ENCODE measurements at regions not wholly inside any gene's neighbourhood (a gene's known extent, or its start where the extent isn't known, plus 50 kb on each side); places are given as distances from the start of the nearest gene placed in this dataset.

DNA sequence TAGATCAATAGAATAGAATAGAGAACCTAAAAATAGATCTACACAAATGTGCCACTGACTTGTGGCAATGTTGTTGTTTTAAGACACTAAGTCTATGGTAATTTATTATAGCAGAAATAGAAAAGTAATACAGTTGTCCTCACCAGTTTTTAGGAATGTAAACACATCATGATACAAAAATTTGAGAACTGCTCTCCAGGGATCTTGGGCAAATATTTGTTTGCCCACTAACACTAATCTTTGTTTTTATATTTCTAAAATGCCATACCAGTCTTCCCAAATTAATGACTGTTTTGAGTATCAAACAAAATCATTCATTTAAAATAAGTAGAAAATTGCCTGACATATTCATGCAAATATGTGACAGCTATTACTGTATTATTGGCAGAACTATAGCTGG is 297.6 kb downstream of the BRINP1 start:
- Histone ChIP-seq H3K27me3 (ENCODE audit: insufficient read depth, insufficient read length) (no peaks in the 10 kb centered on the region), H3K36me3 (ENCODE audit: insufficient read depth, insufficient read length, low read length) (no peaks in the 10 kb centered on the region), H3K9me3 (ENCODE audit: insufficient read depth, low read length) (no peaks in the 10 kb centered on the region), H3K4me1 (ENCODE audit: insufficient read depth, insufficient read length) (no peaks in the 10 kb centered on the region), H3K9ac (ENCODE audit: insufficient read length, low read depth) (no peak overlapping the region), H3K4me3 (ENCODE audit: insufficient read length, low read depth) (no peak overlapping the region)
- no peak for DNase-seq (ENCODE audit: low read depth, low spot score)
- no peak for TF ChIP-seq YY1 (IDR thresholded peaks at IDR 0.05; ENCODE audit: insufficient read depth, insufficient read length)
- no peak for TF ChIP-seq SUZ12 (IDR thresholded peaks at IDR 0.05; ENCODE audit: extremely low read depth, insufficient read depth, insufficient read length)
- no peak for TF ChIP-seq ZNF274 (IDR thresholded peaks at IDR 0.05; ENCODE audit: low read depth, low read length)

GRCh38 chr9:119074017-119074416 is 295.2 kb downstream of the BRINP1 start:
- Histone ChIP-seq H3K36me3 (ENCODE audit: insufficient read depth, insufficient read length, low read length) (no peaks in the 10 kb centered on the region), H3K4me1 (ENCODE audit: insufficient read depth, insufficient read length) (peaks cover 3% of the 10 kb centered on the region), H3K9ac (ENCODE audit: insufficient read length, low read depth) (no peak overlapping the region), H3K4me3 (ENCODE audit: insufficient read length, low read depth) (no peak overlapping the region), H3K27me3 (ENCODE audit: insufficient read depth, insufficient read length) (no peaks in the 10 kb centered on the region), H3K9me3 (ENCODE audit: insufficient read depth, low read length) (no peaks in the 10 kb centered on the region)
- DNase-seq (ENCODE audit: low read depth, low spot score): no peak
- TF ChIP-seq ZNF274 (IDR thresholded peaks at IDR 0.05; ENCODE audit: low read depth, low read length) (no peak), YY1 (IDR thresholded peaks at IDR 0.05; ENCODE audit: insufficient read depth, insufficient read length) (no peak), SUZ12 (IDR thresholded peaks at IDR 0.05; ENCODE audit: extremely low read depth, insufficient read depth, insufficient read length) (no peak)

DNA sequence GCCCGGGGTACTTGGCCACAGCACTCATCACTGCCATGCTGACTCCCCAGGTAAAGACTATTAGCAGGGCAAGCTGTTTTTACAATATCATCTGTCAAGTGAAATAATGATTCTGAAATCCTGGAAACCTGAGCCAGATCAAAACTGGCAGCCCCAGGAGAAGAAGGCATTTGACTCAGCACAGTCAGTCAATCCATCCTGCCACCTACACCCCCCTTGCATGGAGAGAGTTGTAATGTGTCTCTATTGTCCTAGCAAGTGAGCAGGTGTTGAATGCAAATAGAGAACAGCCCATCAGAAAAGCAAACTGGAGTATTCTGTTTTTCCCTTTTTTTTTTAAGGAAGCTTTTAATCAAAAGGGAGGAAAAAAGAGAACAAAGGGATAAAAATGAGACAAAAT is 291.2 kb downstream of the BRINP1 start:
- no peak for TF ChIP-seq YY1 (IDR thresholded peaks at IDR 0.05; ENCODE audit: insufficient read depth, insufficient read length)
- no peak for TF ChIP-seq SUZ12 (IDR thresholded peaks at IDR 0.05; ENCODE audit: extremely low read depth, insufficient read depth, insufficient read length)
- TF ChIP-seq ZNF274 (IDR thresholded peaks at IDR 0.05; ENCODE audit: low read depth, low read length): no peak

GRCh38 chr9:119083673-119084072 is 285.6 kb downstream of the BRINP1 start:
- Histone ChIP-seq H3K36me3 (ENCODE audit: insufficient read depth, insufficient read length, low read length) (no peaks in the 10 kb centered on the region), H3K9me3 (ENCODE audit: insufficient read depth, low read length) (no peaks in the 10 kb centered on the region), H3K9ac (ENCODE audit: insufficient read length, low read depth) (no peak overlapping the region), H3K4me1 (ENCODE audit: insufficient read depth, insufficient read length) (peaks cover 3% of the 10 kb centered on the region), H3K4me3 (ENCODE audit: insufficient read length, low read depth) (no peak overlapping the region), H3K27me3 (ENCODE audit: insufficient read depth, insufficient read length) (no peaks in the 10 kb centered on the region)
- DNase-seq (ENCODE audit: low read depth, low spot score): no peak
- no peak for TF ChIP-seq YY1 (IDR thresholded peaks at IDR 0.05; ENCODE audit: insufficient read depth, insufficient read length)
- no peak for TF ChIP-seq ZNF274 (IDR thresholded peaks at IDR 0.05; ENCODE audit: low read depth, low read length)
- no peak for TF ChIP-seq SUZ12 (IDR thresholded peaks at IDR 0.05; ENCODE audit: extremely low read depth, insufficient read depth, insufficient read length)

More for the DNA sequence above, 291.2 kb downstream of the BRINP1 start:
- Histone ChIP-seq H3K9ac (ENCODE audit: insufficient read length, low read depth) (no peak overlapping the region), H3K27me3 (ENCODE audit: insufficient read depth, insufficient read length) (no peaks in the 10 kb centered on the region), H3K36me3 (ENCODE audit: insufficient read depth, insufficient read length, low read length) (no peaks in the 10 kb centered on the region), H3K4me1 (ENCODE audit: insufficient read depth, insufficient read length) (peaks cover 3% of the 10 kb centered on the region), H3K4me3 (ENCODE audit: insufficient read length, low read depth) (no peak overlapping the region), H3K9me3 (ENCODE audit: insufficient read depth, low read length) (no peaks in the 10 kb centered on the region)
- peak; percentile 20 for DNase-seq (ENCODE audit: low read depth, low spot score)

DNA sequence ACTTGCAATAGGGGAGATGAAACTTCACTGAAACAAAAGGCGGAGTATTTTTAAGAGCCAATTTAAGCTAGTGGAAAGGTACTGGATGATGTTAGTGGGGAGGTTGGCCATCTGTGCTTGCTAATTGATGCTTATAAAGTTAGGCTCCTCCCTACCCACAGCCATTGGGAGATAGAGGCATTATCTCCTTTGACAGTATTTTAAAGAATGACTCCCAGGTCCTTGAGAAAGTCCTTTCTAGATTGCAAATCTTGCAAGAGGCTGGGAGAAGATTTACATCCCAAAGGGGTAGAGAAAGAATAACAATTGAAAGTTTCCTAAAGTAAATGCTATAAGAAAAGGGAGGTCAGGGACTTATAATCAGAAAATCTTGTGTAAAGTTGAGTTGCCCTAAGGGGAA is 282.6 kb downstream of the BRINP1 start:
- DNase-seq (ENCODE audit: low read depth, low spot score): peak; percentile 60

GRCh38 chr9:119088002-119088547 is 281.2 kb downstream of the BRINP1 start:
- Histone ChIP-seq H3K27me3 (ENCODE audit: insufficient read depth, insufficient read length) (no peaks in the 10 kb centered on the region), H3K9me3 (ENCODE audit: insufficient read depth, low read length) (no peaks in the 10 kb centered on the region), H3K4me1 (ENCODE audit: insufficient read depth, insufficient read length) (peaks cover 3% of the 10 kb centered on the region), H3K9ac (ENCODE audit: insufficient read length, low read depth) (no peak overlapping the region), H3K36me3 (ENCODE audit: insufficient read depth, insufficient read length, low read length) (no peaks in the 10 kb centered on the region), H3K4me3 (ENCODE audit: insufficient read length, low read depth) (no peak overlapping the region)
- TF ChIP-seq SUZ12 (IDR thresholded peaks at IDR 0.05; ENCODE audit: extremely low read depth, insufficient read depth, insufficient read length) (no peak), YY1 (IDR thresholded peaks at IDR 0.05; ENCODE audit: insufficient read depth, insufficient read length) (no peak), ZNF274 (IDR thresholded peaks at IDR 0.05; ENCODE audit: low read depth, low read length) (no peak)
- no peak for DNase-seq (ENCODE audit: low read depth, low spot score)

More for the DNA sequence above, 282.6 kb downstream of the BRINP1 start:
- H3K27me3 ChIP-seq (ENCODE audit: insufficient read depth, insufficient read length): no peaks in the 10 kb centered on the region
- peaks cover 3% of the 10 kb centered on the region for H3K4me1 ChIP-seq (ENCODE audit: insufficient read depth, insufficient read length)
- TF ChIP-seq YY1 (IDR thresholded peaks at IDR 0.05; ENCODE audit: insufficient read depth, insufficient read length) (no peak), SUZ12 (IDR thresholded peaks at IDR 0.05; ENCODE audit: extremely low read depth, insufficient read depth, insufficient read length) (no peak), ZNF274 (IDR thresholded peaks at IDR 0.05; ENCODE audit: low read depth, low read length) (no peak)
- no peaks in the 10 kb centered on the region for H3K9me3 ChIP-seq (ENCODE audit: insufficient read depth, low read length)
- no peak overlapping the region for H3K9ac ChIP-seq (ENCODE audit: insufficient read length, low read depth)
- H3K36me3 ChIP-seq (ENCODE audit: insufficient read depth, insufficient read length, low read length): no peaks in the 10 kb centered on the region
- H3K4me3 ChIP-seq (ENCODE audit: insufficient read length, low read depth): no peak overlapping the region

DNA sequence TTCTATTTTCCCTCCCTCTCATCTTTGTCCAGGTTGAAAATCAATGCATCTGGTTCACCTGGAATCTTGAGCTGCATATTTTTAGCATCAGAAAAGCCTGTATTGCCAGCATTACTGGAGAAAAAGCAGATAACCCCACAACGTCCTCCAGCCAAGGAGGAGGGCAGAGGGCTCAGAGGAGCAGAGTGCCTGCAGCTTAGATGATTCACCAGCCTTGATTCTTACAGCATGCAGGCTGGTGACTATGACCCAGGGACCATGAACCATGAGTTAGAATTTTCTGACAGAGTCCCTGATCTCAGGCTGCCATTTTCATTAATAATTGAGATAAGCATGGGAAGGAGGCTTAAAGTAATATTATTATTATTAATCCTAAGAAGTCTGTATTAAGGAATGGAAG is 278.2 kb downstream of the BRINP1 start:
- Histone ChIP-seq H3K9ac (ENCODE audit: insufficient read length, low read depth) (no peak overlapping the region), H3K4me3 (ENCODE audit: insufficient read length, low read depth) (no peak overlapping the region), H3K4me1 (ENCODE audit: insufficient read depth, insufficient read length) (peaks cover 3% of the 10 kb centered on the region), H3K9me3 (ENCODE audit: insufficient read depth, low read length) (no peaks in the 10 kb centered on the region), H3K36me3 (ENCODE audit: insufficient read depth, insufficient read length, low read length) (no peaks in the 10 kb centered on the region), H3K27me3 (ENCODE audit: insufficient read depth, insufficient read length) (no peaks in the 10 kb centered on the region)
- TF ChIP-seq ZNF274 (IDR thresholded peaks at IDR 0.05; ENCODE audit: low read depth, low read length): no peak
- TF ChIP-seq YY1 (IDR thresholded peaks at IDR 0.05; ENCODE audit: insufficient read depth, insufficient read length): no peak
- no peak for TF ChIP-seq SUZ12 (IDR thresholded peaks at IDR 0.05; ENCODE audit: extremely low read depth, insufficient read depth, insufficient read length)
- DNase-seq (ENCODE audit: low read depth, low spot score): no peak
